PC-3 (cell line): ENCODE measurements at regions not wholly inside any gene's neighbourhood (a gene's known extent, or its start where the extent isn't known, plus 50 kb on each side); places are given as distances from the start of the nearest gene placed in this dataset.

Source experiments
- EZH2 ChIP-seq: fragments of 300-600 bp; sonication (generic); IDR thresholded peaks from one replicate; pipeline ENCODE4 v1.6.1; 2017; ENCODE audit warnings: antibody characterized with exemption, mild to moderate bottlenecking, low read length; ENCODE audit not compliant: unreplicated experiment
- EZH2phosphoT487 ChIP-seq: fragments of 300-600 bp; sonication (generic); IDR thresholded peaks from 2 replicates; pipeline ENCODE4 v1.6.1; 2018; ENCODE audit warnings: mild to moderate bottlenecking, antibody characterized with exemption, low read length, borderline replicate concordance
- TF ChIP-seq, protein P1 (sequence below): fragments of 300-600 bp; sonication (generic); conservative IDR thresholded peaks from 2 replicates; pipeline ENCODE4 v1.5.1; 2017; ENCODE audit warnings: antibody characterized with exemption, low read depth, mild to moderate bottlenecking, low read length

DNA sequence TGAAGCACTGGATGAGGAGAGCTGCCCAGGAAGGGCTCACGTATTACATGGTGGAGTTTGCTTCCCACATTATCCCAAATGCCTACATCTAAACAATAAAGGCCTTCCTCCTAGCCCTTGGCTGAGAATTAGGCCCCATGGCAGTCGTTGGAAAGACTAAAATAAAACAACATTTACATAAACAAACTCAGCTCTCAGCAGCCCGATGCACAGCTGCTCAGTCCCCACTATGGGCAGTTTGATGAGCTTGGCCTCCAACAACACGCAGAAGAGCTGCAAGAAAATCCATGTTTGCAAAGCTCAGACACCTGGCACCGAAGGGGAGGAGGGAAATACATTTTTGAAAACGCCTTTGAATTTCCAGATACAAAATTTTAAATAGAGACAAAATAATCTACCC lies 352.4 kb downstream of the EIPR1 start:
- TF ChIP-seq, protein P1, sequence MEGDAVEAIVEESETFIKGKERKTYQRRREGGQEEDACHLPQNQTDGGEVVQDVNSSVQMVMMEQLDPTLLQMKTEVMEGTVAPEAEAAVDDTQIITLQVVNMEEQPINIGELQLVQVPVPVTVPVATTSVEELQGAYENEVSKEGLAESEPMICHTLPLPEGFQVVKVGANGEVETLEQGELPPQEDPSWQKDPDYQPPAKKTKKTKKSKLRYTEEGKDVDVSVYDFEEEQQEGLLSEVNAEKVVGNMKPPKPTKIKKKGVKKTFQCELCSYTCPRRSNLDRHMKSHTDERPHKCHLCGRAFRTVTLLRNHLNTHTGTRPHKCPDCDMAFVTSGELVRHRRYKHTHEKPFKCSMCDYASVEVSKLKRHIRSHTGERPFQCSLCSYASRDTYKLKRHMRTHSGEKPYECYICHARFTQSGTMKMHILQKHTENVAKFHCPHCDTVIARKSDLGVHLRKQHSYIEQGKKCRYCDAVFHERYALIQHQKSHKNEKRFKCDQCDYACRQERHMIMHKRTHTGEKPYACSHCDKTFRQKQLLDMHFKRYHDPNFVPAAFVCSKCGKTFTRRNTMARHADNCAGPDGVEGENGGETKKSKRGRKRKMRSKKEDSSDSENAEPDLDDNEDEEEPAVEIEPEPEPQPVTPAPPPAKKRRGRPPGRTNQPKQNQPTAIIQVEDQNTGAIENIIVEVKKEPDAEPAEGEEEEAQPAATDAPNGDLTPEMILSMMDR = no peak
- TF ChIP-seq EZH2phosphoT487 (no peak), EZH2 (no peak)
